ENCODE measurements at regions not wholly inside any gene's neighbourhood (a gene's known extent, or its start where the extent isn't known, plus 50 kb on each side); places are given as distances from the start of the nearest gene placed in this dataset.

DNA sequence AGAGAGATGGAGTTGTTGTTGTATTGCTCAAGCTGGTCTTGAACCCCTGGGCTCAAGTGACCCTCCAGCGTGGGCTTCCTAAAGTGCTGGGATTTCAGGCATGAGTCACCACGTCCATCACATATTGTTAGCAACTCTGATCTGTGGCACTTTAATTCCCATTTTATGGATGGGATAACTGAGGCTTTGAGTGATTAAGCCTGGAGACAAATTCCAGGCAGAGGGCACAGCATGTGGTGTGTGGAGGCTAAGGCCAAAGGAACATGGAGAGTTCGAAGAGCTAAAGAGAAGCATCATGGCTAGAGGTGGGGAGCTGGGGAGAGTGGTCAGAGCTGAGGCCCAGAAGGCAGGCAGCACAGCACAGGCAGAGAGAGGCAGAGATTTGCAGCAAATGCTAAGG is 458.4 kb downstream of the XPNPEP1 start:
- Histone ChIP-seq H3K9ac (ENCODE audit: low read length) (no peak overlapping the region), H3K4me1 (ENCODE audit: insufficient read depth, low read length, severe bottlenecking) (no peaks in the 10 kb centered on the region), H4K20me1 (ENCODE audit: insufficient read depth, low read length) (no peaks in the 10 kb centered on the region), H3K4me3 (ENCODE audit: low read depth, low read length, poor library complexity, severe bottlenecking) (no peak overlapping the region), H3K79me2 (ENCODE audit: insufficient read depth, low read length) (no peaks in the 10 kb centered on the region), H3K4me2 (ENCODE audit: low read length) (no peak overlapping the region), H3F3A (ENCODE audit: insufficient read depth, low read length) (no peaks in the 10 kb centered on the region), H3K36me3 (ENCODE audit: insufficient read depth, low read length) (no peaks in the 10 kb centered on the region), H3K9me3 (ENCODE audit: low read length) (no peaks in the 10 kb centered on the region), H3K27me3 (ENCODE audit: insufficient read depth, low read length) (no peaks in the 10 kb centered on the region), H3K9me2 (ENCODE audit: low read depth, low read length) (no peaks in the 10 kb centered on the region), H2AFZ (ENCODE audit: low read length) (no peak overlapping the region), H3K27ac (ENCODE audit: low read depth, low read length, poor library complexity, severe bottlenecking) (no peak overlapping the region)
- TF ChIP-seq, protein P1, sequence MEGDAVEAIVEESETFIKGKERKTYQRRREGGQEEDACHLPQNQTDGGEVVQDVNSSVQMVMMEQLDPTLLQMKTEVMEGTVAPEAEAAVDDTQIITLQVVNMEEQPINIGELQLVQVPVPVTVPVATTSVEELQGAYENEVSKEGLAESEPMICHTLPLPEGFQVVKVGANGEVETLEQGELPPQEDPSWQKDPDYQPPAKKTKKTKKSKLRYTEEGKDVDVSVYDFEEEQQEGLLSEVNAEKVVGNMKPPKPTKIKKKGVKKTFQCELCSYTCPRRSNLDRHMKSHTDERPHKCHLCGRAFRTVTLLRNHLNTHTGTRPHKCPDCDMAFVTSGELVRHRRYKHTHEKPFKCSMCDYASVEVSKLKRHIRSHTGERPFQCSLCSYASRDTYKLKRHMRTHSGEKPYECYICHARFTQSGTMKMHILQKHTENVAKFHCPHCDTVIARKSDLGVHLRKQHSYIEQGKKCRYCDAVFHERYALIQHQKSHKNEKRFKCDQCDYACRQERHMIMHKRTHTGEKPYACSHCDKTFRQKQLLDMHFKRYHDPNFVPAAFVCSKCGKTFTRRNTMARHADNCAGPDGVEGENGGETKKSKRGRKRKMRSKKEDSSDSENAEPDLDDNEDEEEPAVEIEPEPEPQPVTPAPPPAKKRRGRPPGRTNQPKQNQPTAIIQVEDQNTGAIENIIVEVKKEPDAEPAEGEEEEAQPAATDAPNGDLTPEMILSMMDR (IDR thresholded peaks at IDR 0.05; ENCODE audit: low read length): no peak
- no peak for TF ChIP-seq EZH2 (IDR thresholded peaks at IDR 0.05; ENCODE audit: borderline replicate concordance, low read length)

DNA sequence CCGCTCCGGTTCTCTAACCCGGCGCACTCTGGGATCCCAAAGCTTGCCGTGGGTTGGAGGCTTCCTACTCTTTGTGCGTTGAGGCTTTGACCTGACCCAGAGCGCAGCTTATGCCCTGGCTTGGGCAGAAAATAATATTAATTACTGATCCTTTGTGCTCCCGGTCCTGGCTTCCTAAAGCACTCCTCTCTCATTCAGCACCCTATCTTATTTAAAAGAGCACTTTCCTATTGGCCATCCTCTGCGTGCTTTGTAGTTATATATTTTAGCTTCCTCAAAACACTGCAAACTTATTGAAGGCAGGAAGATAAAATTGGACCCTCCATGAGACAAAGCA is 466.0 kb downstream of the XPNPEP1 start:
- no peak overlapping the region for H3K4me2 ChIP-seq (ENCODE audit: low read length)
- no peak overlapping the region for H2AFZ ChIP-seq (ENCODE audit: low read length)
- H3K27ac ChIP-seq (ENCODE audit: low read depth, low read length, poor library complexity, severe bottlenecking): no peak overlapping the region
- H3K27me3 ChIP-seq (ENCODE audit: insufficient read depth, low read length): no peaks in the 10 kb centered on the region
- H3K79me2 ChIP-seq (ENCODE audit: insufficient read depth, low read length): no peaks in the 10 kb centered on the region
- no peaks in the 10 kb centered on the region for H3K4me1 ChIP-seq (ENCODE audit: insufficient read depth, low read length, severe bottlenecking)
- no peaks in the 10 kb centered on the region for H3K9me3 ChIP-seq (ENCODE audit: low read length)
- no peaks in the 10 kb centered on the region for H3K36me3 ChIP-seq (ENCODE audit: insufficient read depth, low read length)
- H4K20me1 ChIP-seq (ENCODE audit: insufficient read depth, low read length): no peaks in the 10 kb centered on the region
- no peak overlapping the region for H3K4me3 ChIP-seq (ENCODE audit: low read depth, low read length, poor library complexity, severe bottlenecking)
- no peaks in the 10 kb centered on the region for H3F3A ChIP-seq (ENCODE audit: insufficient read depth, low read length)
- no peak overlapping the region for H3K9ac ChIP-seq (ENCODE audit: low read length)
- TF ChIP-seq EZH2 (IDR thresholded peaks at IDR 0.05; ENCODE audit: borderline replicate concordance, low read length): no peak
- TF ChIP-seq, protein P1 (IDR thresholded peaks at IDR 0.05; ENCODE audit: low read length): no peak
- H3K9me2 ChIP-seq (ENCODE audit: low read depth, low read length): no peaks in the 10 kb centered on the region

DNA sequence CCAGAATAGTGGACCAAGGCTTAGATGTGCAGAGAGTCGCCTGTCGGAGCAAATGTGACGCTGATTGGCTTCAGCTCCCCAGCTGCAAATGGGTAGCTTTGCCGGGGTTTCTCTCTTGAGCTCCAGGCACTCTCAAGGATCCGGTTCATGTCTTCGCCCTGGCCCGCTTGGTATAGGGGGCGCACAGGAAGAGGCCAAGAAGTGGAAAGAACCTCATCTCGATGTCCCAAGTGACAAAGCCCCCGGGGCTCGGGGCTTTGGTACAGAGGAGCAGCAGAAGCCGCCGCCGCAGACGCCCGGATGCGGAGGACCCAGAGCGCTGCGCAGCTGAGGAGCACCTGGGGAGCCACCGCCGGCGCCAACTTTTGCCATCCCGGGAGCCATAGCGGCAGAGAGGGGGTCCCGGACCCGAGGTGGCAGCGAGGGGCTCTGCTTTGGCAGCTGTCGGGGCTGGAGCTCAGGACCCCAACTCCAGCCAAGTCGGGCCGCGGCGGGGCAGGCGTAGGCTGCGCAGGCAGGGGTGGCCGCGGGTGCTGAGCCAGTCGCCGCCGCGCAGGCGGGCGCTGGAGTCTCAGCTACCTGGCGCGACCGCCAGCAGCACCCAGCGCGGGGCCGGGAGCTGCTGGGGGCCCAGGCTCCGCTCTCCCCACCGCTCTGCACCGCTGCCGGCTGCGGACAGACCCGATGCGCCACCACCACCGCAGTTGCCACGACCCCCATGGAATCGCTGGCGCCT is 466.6 kb downstream of the XPNPEP1 start:
- H3K27ac ChIP-seq (ENCODE audit: low read depth, low read length, poor library complexity, severe bottlenecking): no peak overlapping the region
- H3K9me3 ChIP-seq (ENCODE audit: low read length): no peaks in the 10 kb centered on the region
- TF ChIP-seq, protein P1 (IDR thresholded peaks at IDR 0.05; ENCODE audit: low read length): no peak
- TF ChIP-seq EZH2 (IDR thresholded peaks at IDR 0.05; ENCODE audit: borderline replicate concordance, low read length): no peak
- no peak overlapping the region for H3K9ac ChIP-seq (ENCODE audit: low read length)
- H3K4me2 ChIP-seq (ENCODE audit: low read length): no peak overlapping the region
- no peaks in the 10 kb centered on the region for H3K9me2 ChIP-seq (ENCODE audit: low read depth, low read length)
- no peak overlapping the region for H2AFZ ChIP-seq (ENCODE audit: low read length)
- no peaks in the 10 kb centered on the region for H3K4me1 ChIP-seq (ENCODE audit: insufficient read depth, low read length, severe bottlenecking)
- H4K20me1 ChIP-seq (ENCODE audit: insufficient read depth, low read length): no peaks in the 10 kb centered on the region
- H3K36me3 ChIP-seq (ENCODE audit: insufficient read depth, low read length): no peaks in the 10 kb centered on the region
- H3K4me3 ChIP-seq (ENCODE audit: low read depth, low read length, poor library complexity, severe bottlenecking): no peak overlapping the region
- no peaks in the 10 kb centered on the region for H3F3A ChIP-seq (ENCODE audit: insufficient read depth, low read length)
- no peaks in the 10 kb centered on the region for H3K79me2 ChIP-seq (ENCODE audit: insufficient read depth, low read length)
- no peaks in the 10 kb centered on the region for H3K27me3 ChIP-seq (ENCODE audit: insufficient read depth, low read length)

All from OCI-LY1 (cell line).